HG02943 (cell line): ENCODE measurements at regions not wholly inside any gene's neighbourhood (a gene's known extent, or its start where the extent isn't known, plus 50 kb on each side); places are given as distances from the start of the nearest gene placed in this dataset.
"Not testable (repeated sequence)": the region's sequence is repeated elsewhere in the genome, so short reads cannot be mapped to it uniquely, and the experiment has no call there.

Experiments used
- ATAC-seq: cut with Tn5 transposase; IDR thresholded peaks from one replicate; pipeline ENCODE4 v1.9.1; 2021; ENCODE audit warnings: mild to moderate bottlenecking, low read depth, moderate library complexity; ENCODE audit not compliant: unreplicated experiment

DNA sequence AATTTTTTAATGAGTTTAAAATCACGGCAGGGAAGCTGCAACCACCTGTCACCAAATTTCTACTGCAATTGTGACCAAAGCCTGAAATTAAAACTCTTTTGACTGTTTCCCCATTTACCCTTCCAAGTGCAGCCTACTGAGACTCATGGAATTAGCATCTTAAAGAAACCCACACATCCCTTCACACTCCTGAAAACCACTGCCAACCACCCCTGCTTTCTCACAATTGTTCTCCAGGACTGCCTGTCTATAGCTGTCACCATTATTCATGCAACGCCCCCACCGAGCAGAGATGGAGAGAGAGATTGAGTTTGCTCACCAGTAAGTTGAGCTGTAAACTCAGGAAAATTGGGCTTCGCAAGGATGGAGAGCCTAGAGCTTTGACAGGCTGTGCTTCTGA is 383.8 kb upstream of the SORCS1 start:
- ATAC-seq: no peak

DNA sequence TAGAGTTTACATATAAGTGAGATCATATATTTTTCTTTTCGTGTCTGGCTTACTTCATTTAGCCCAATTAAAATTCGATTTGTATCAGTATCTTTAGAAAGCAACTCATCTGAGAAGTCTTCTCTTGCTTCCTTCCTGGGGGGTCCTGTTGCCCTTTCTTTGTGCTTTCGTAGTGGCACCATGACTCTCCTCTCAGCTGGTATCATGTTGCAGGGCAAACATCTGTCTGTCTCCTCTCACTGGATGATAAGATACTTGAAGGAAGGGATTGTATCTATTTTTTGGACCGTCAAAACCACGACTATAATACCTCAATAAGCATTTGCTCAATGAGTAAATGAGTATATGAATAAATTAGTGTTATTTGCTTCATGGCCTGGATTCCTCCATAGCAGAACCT is 382.5 kb upstream of the SORCS1 start:
- no peak for ATAC-seq

GRCh38 chr10:107546284-107546683 is 381.8 kb upstream of the SORCS1 start:
- no peak for ATAC-seq

DNA sequence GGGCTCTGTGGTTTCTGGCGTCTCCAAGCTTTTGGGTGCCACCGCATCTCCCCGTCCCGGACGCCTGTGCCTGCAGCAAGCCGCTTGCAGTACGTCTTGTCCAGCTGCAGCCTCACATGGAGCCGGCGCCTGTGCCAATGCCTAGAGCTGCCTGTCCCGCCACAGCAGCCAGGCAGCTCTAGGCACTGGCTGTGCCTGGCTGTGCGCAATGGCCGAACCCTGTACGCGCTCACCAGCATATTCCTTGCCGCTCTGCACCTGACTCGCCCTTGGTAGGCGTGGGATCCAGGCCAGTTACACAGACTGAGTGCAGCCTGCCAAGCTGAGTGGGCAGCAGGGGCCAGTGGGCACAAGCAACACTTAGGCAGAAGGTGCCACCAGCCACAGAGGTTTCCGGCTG is 381.2 kb upstream of the SORCS1 start:
- no peak for ATAC-seq

- ATAC-seq: no peak
These were observed 380.4 kb upstream of the SORCS1 start for GRCh38 chr10:107544706-107545520.

GRCh38 chr10:107542607-107543006 is 378.1 kb upstream of the SORCS1 start:
- no peak for ATAC-seq

GRCh38 chr10:107542016-107542415 is 377.5 kb upstream of the SORCS1 start:
- ATAC-seq: no peak

DNA sequence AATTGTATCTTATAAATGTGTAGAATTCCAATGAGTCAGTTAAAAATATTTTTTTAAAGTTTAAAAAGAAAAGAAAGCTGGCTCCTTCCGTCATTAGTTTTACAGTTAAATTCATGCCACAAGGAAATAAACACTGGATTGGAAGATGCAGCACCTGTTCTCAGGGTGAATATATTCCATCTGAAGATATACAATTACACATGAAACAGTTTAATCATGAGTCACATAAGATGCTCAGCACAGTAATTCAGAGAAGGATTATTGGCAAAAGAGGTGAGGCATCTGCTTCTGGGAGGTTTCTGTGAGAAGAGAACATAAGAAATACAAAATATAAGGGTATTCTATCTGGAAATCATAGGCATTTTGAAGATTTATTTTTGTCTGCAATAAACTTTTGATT is 376.5 kb upstream of the SORCS1 start:
- no peak for ATAC-seq

GRCh38 chr10:107529350-107529749 is 364.8 kb upstream of the SORCS1 start:
- no peak for ATAC-seq

DNA sequence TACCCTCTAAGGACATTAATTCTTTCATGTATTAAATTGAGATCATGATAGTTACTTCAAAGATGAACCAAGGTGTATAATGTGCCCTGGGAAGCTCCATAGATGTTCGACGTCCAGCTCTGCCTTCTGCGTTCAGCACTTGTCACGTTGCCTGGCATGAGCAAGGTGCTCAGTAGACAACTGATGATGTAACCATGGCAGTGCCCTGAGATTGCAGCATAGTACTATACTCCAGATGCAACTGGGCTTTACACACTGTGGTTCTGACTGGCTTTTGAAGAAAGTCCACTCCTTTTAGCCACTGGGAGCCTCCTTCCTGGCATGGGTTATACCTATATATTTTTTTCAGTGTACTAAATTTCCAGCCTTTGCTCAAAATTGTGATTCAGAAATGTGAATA is 355.8 kb upstream of the SORCS1 start:
- no peak for ATAC-seq

GRCh38 chr10:107517811-107518210 is 353.3 kb upstream of the SORCS1 start:
- no peak for ATAC-seq

DNA sequence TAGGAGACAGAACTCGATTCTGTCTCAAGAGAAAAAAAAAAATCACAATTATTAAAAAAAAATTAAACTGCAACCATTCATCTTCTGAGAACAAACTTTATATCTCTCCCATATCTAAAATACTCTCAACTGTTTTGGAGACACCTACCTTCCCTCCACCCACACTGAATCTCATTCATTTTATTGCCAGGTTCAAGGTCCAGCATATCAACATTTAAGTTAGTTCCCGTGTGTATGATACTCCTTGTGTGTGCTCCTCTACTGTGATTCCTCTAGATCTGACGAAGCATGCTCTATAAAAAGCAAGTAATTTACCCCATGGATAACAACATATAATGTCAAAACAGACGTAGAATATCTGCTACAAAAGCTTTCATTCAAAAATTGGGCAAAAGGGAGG is 351.8 kb upstream of the SORCS1 start:
- ATAC-seq: no peak

GRCh38 chr10:107504011-107504410 is 339.5 kb upstream of the SORCS1 start:
- not testable (repeated sequence) for ATAC-seq

GRCh38 chr10:107502229-107502985 is 337.9 kb upstream of the SORCS1 start:
- no peak for ATAC-seq

- no peak for ATAC-seq
These were observed 334.5 kb upstream of the SORCS1 start for GRCh38 chr10:107498983-107499382.

- no peak for ATAC-seq
These were observed 332.5 kb upstream of the SORCS1 start for GRCh38 chr10:107497024-107497423.

DNA sequence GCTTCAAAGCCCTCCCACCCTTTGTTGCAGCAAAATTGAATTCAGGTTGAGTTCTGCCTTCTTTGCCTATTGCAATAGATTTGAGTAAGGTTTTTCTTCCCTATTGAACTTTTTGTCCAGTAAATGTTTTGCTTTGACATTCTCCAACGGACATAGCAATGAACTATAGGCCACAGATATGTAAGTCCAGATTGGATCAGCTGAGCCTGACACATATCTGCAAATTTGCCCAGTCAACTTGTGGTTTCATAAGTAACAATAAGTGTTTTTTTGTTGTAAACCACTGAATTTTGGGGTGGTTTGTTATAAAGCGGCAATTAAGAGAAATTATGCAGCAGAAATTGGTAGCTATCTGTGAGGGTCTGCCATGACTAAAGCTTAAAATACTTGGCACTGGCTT is 332.1 kb upstream of the SORCS1 start:
- no peak for ATAC-seq

DNA sequence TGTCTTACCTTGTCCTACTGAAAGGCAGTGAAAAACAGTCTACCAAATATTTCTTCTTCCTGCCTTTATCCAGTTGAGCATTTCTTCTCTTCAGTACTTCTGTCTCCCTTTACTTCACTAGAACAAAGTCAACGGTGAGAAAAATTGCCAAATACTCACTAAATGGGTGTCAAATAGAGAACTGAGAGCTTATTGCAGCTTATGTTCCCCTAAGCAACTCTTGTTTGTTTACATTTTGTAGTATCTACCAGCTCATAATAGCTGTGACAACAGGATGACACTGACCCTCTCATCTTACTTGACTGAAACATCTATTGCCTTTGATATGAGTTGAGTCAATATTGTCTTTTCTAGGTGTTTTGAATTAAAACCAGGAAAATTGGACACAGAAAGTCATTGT is 327.9 kb upstream of the SORCS1 start:
- ATAC-seq: no peak

- no peak for ATAC-seq
These were observed 325.9 kb upstream of the SORCS1 start for GRCh38 chr10:107490389-107490788.

- no peak for ATAC-seq
These were observed 322.8 kb upstream of the SORCS1 start for GRCh38 chr10:107487284-107487683.

GRCh38 chr10:107485019-107485418 is 320.5 kb upstream of the SORCS1 start:
- ATAC-seq: no peak

DNA sequence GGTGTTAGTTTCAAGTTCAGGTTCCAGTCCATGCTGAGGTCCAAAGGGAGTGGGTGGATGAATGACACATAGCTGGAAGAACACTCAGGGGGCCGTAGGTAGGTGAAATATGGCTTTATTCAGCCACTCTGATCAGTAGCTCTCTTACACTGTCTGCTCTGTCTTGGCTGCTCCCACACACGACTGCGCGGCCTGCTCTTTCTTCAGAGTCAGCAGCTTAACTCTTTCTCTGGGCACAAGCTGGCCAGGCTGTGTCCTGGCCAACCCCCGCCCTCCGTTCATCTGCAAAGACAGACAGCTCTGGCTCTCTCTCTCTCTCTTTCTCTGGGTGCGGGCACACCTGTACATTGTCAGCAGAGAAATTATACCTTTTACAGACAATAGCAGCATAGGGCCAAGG is 317.4 kb upstream of the SORCS1 start:
- ATAC-seq: no peak
